ENCODE measurements at regions not wholly inside any gene's neighbourhood (a gene's known extent, or its start where the extent isn't known, plus 50 kb on each side); places are given as distances from the start of the nearest gene placed in this dataset.

GRCh38 chr18:52289392-52289791, 50.6 kb upstream of the DCC start:
- DNase-seq (ENCODE audit: low read depth), result no peak
